HEK293 (cell line): ENCODE measurements at regions not wholly inside any gene's neighbourhood (a gene's known extent, or its start where the extent isn't known, plus 50 kb on each side); places are given as distances from the start of the nearest gene placed in this dataset.

Experiments
- CTCF ChIP-seq: fragments of 450-650 bp; formaldehyde crosslinking; IDR thresholded peaks from 2 replicates; pipeline ENCODE4 v1.5.1; 2016; ENCODE audit warnings: missing biosample characterization, missing genetic modification characterization
- KLF10 ChIP-seq: fragments of 450-650 bp; IDR thresholded peaks from 2 replicates; pipeline ENCODE4 v1.5.1; 2018; ENCODE audit warnings: missing biosample characterization, mild to moderate bottlenecking, missing genetic modification characterization
- KLF8 ChIP-seq: fragments of 450-650 bp; formaldehyde crosslinking; IDR thresholded peaks from 2 replicates; pipeline ENCODE4 v1.5.1; 2016; ENCODE audit warnings: missing biosample characterization, missing genetic modification characterization
- SCRT1 ChIP-seq: fragments of 450-650 bp; formaldehyde crosslinking; IDR thresholded peaks from 2 replicates; pipeline ENCODE4 v1.5.1; 2016; ENCODE audit warnings: missing biosample characterization, missing genetic modification characterization, borderline replicate concordance
- ZFHX2 ChIP-seq: fragments of 450-650 bp; formaldehyde crosslinking; conservative IDR thresholded peaks from 2 replicates; pipeline ENCODE4 v1.5.1; 2016; ENCODE audit warnings: missing biosample characterization, missing genetic modification characterization
- ZNF133 ChIP-seq: fragments of 450-650 bp; formaldehyde crosslinking; IDR thresholded peaks from 2 replicates; pipeline ENCODE4 v1.5.1; 2016; ENCODE audit warnings: missing biosample characterization, missing genetic modification characterization
- ZNF146 ChIP-seq: fragments of 450-650 bp; formaldehyde crosslinking; IDR thresholded peaks from 2 replicates; pipeline ENCODE4 v1.5.1; 2016; ENCODE audit warnings: missing biosample characterization, missing genetic modification characterization
- ZNF202 ChIP-seq: fragments of 450-650 bp; formaldehyde crosslinking; IDR thresholded peaks from 2 replicates; pipeline ENCODE4 v1.5.1; 2016; ENCODE audit warnings: missing biosample characterization, missing genetic modification characterization, borderline replicate concordance
- ZNF580 ChIP-seq: fragments of 450-650 bp; formaldehyde crosslinking; IDR thresholded peaks from 2 replicates; pipeline ENCODE4 v1.5.1; 2016; ENCODE audit warnings: missing biosample characterization, missing genetic modification characterization
- ZNF792 ChIP-seq: fragments of 450-650 bp; formaldehyde crosslinking; IDR thresholded peaks from 2 replicates; pipeline ENCODE4 v1.5.1; 2016; ENCODE audit warnings: missing biosample characterization, missing genetic modification characterization

- TF ChIP-seq ZNF202 (tag by site-specific recombination) = no peak
- TF ChIP-seq KLF8 (tag by site-specific recombination) = no peak
- no peak for TF ChIP-seq ZNF133 (tag by site-specific recombination)
- no peak for TF ChIP-seq ZNF580 (tag by site-specific recombination)
- TF ChIP-seq KLF10 = no peak
- no peak for TF ChIP-seq ZNF146 (tag by site-specific recombination)
- no peak for TF ChIP-seq CTCF (tag by site-specific recombination)
- TF ChIP-seq SCRT1 (tag by site-specific recombination) = no peak
- no peak for TF ChIP-seq ZNF792 (tag by site-specific recombination)
- TF ChIP-seq ZFHX2 (tag by site-specific recombination) = no peak
Observed at GRCh38 chr10:62993121-62993520, 140.0 kb upstream of the NRBF2 start.
